GM12892 (cell line): ENCODE measurements at regions not wholly inside any gene's neighbourhood (a gene's known extent, or its start where the extent isn't known, plus 50 kb on each side); places are given as distances from the start of the nearest gene placed in this dataset.

Source experiments
- DNase-seq: peaks from one replicate; pipeline ENCODE4 v3.0.0; 2011; ENCODE audit not compliant: insufficient read length
- FAIRE-seq: peaks from 2 replicates; lab custom pipeline; 2011; peaks lifted over from hg19 to GRCh38; lab: Jason Lieb, UNC
- POLR2A ChIP-seq: IDR thresholded peaks from 2 replicates; pipeline ENCODE4 v1.6.1; 2011; ENCODE audit warnings: low read depth, low read length, control low read depth
- POLR2AphosphoS5 ChIP-seq: IDR thresholded peaks from 2 replicates; pipeline ENCODE4 v1.6.1; 2011; ENCODE audit warnings: low read depth, low read length, control low read depth
- TAF1 ChIP-seq: IDR thresholded peaks from 2 replicates; pipeline ENCODE4 v1.6.1; 2011; ENCODE audit warnings: low read depth, mild to moderate bottlenecking, control low read depth, low read length, borderline replicate concordance

DNA sequence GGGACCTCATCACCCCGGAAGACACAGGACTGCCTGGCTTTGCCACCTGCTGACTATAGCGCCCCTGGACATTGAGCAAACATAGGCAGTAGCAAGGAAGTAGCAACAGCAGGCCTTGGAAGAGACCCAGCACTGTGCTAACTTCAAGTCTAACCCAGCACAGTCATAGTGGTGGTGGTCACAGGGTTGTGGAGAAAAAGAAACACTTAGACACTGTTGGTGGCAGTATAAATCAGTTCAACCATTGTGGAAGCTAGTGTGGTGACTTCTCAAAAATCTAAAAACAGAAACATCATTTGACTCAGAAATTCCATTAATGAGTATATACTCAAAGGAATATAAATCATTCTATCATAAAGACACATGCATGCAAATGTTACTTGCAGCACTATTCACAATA, 874.0 kb upstream of the EPHA5 start:
- DNase-seq (no peak), FAIRE-seq (no peak)
- no peak for TF ChIP-seq TAF1

DNA sequence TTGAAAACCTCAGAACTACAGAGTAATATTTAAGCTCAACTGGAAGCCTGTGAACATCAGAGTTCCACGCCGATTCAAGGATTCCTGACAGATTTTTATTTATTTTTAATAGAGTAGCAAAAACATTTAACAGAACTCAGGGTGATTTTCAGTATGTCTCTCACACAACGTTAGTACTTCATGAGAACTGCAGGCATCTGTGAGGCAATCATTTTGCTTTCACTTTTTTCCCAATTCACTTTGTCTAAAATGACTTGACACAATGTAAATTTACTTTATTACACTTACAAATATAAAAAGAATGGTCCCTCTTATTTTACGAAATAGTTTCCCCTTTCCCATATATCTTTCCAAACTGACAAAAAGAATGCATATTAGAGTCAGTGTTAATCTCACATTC, 869.5 kb upstream of the EPHA5 start:
- TF ChIP-seq TAF1: no peak
- no peak for TF ChIP-seq POLR2AphosphoS5
- no peak for TF ChIP-seq POLR2A
- no peak for FAIRE-seq
- DNase-seq: no peak

DNA sequence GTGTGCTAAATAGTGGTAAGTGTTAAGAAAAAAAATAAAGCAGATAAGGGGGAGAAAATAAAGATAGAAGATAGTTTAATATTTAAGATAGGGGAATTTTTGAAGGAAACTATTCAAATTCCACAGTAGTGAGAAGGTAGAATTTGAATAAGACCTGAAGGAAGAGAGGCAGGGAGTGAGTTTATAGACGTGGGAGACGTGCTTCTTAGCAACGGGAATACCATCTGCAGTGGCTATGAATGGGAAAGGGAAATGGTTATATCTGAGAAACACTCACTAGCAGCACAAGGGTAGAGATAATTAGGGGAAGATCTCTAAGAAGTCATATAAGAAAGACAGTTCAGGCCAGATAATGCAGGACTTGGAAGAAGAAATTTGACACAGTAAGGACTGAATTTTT, 854.5 kb upstream of the EPHA5 start:
- FAIRE-seq (no peak), DNase-seq (no peak)
- TF ChIP-seq POLR2AphosphoS5 (no peak), POLR2A (no peak), TAF1 (no peak)

DNA sequence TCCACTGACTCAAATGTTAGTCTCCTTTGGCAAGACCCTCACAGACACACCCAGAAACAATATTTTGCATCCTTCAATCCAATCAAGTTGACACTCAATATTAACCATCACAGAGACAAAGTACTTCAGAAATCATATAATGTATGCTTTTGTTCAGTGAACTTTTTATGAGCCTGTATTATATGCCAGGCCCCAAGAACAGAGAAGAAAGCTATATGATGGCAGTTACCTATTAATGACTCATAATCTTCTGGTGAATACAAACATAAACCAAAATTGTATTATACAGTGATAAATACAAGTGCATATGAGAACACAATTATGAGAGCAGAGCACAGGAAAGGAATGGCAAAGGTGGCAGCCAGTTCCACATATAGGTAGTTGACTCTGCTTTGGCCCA, 852.0 kb upstream of the EPHA5 start:
- DNase-seq: no peak
- TF ChIP-seq POLR2A (no peak), POLR2AphosphoS5 (no peak), TAF1 (no peak)
- no peak for FAIRE-seq

DNA sequence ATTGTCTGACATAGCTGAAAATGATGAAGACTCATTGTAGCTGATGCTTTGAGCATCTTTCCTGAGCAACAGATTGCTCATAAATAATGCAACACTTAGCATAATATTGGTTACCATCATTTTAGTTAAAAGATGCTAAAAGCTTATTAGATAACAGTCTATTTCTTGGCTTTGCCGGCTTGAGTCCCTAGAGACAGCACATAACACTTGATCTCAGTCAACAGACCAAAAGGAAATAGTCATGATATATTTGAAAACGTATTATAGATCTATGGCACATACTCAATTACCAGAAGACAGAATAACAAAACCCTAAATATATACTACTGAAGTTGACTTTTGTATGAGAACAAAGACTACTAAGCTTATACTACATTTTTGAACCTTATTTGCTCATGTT, 846.7 kb upstream of the EPHA5 start:
- TF ChIP-seq TAF1: no peak
- TF ChIP-seq POLR2A: no peak
- TF ChIP-seq POLR2AphosphoS5: no peak
- FAIRE-seq: no peak

DNA sequence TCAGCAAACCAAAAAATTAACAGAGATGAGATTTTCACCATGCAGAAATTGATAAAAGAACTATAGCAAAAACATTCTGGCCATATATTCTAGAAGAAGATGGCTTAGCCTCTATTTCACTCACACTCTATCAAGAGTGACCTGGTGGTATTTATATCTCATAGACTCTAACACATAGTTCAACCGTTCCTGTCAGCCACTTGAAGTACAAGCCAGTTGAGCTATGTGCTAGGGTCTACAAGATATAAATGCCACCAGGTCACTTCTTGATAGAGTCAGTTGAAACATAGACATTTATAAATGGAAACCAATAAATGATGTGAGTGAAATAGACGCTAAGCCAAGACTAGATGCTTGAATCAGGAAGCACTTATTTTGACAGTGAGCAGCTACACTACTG, 836.7 kb upstream of the EPHA5 start:
- FAIRE-seq: no peak
- no peak for DNase-seq
- no peak for TF ChIP-seq TAF1
- TF ChIP-seq POLR2A: no peak
- no peak for TF ChIP-seq POLR2AphosphoS5

More for the DNA sequence above, 846.7 kb upstream of the EPHA5 start:
- no peak for DNase-seq

DNA sequence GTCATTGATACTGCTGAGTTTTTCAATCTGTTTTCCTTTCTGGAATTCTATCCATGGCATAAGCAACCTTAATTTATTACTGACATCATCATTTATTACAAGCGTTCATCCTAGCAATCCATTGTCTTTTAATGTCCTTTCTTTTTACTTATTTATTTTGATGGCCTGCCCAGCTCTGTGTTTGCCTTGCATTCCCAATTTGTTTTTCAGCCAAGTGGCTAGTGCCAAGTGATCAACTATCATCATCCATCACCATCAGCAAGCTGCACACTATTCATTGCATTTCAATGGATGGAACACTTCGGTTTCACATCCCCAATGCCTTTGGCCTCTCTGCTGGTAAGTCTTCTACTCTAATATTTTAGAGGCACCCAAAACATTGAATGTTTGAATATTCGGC, 831.7 kb upstream of the EPHA5 start:
- TF ChIP-seq TAF1 (no peak), POLR2AphosphoS5 (no peak), POLR2A (no peak)
- FAIRE-seq (no peak), DNase-seq (no peak)

DNA sequence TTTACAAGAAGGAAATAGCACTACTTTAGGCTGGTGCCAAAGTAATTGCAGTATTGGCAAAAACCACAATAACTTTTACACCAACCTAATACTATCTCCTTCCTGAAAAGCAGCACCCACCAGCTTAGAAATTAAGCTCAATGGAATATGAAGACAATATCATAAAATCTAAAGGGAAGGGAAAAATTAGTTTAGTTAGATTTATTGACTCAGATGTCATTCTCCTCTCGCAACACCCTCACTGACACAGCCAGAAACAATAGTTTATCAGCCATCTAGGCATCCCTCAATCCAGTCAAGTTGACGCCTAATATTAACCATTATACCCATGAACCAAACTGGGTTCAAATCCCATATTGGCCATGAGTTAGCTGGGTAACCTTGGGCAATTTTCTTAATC, 820.4 kb upstream of the EPHA5 start:
- no peak for TF ChIP-seq TAF1
- no peak for TF ChIP-seq POLR2AphosphoS5
- TF ChIP-seq POLR2A: no peak
- FAIRE-seq: no peak
- DNase-seq: no peak

DNA sequence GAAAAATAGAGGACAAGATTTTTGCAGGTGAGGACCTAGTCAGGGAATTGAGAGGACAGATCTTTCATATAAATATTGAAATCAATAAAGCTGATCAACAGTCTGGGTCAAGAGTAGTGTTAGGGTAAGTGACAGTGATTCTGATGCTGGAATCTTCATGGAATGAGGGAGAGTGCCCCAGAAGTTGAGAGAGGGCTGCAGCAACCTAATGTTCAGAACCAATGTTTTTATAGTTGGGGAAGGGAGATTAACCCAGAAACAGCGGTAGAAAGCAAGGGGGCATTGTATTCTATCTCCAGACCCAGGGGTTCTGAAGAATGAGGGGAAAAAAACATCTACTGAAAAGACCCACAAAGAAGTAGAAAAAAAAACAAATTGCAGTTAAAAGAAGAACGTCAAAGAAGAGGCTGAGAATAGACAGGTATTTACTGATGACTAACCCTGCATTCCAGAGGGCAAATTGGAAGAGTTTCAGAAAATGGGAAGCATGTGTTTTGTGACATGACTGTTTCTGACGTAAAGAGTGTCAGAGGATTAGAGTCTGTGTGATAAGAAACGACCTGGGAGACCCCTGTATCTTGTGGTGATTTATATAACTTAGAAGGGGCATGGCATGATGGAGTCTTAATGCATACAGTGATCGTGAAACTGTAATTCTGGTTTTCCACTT, 819.6 kb upstream of the EPHA5 start:
- no peak for DNase-seq
- TF ChIP-seq TAF1 (no peak), POLR2A (no peak), POLR2AphosphoS5 (no peak)
- no peak for FAIRE-seq

DNA sequence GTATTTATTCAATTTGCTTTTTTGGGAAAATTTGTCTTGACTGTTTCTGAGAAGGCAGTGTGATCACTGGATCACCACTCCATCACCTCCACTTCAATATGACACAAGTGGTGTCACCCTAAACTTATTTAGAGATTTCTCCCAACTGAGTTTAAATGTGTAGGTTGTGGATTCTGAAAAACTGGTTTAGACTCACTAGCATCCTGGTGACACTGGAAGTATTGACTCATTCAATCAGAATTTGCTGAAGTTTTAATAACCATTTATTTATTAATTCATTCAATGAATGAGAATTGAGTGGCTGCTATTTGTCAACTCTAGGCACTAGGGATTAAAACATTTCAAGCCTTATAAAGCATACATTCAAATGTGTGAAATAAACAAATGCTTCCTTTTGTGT, 819.1 kb upstream of the EPHA5 start:
- no peak for DNase-seq
- FAIRE-seq: no peak

DNA sequence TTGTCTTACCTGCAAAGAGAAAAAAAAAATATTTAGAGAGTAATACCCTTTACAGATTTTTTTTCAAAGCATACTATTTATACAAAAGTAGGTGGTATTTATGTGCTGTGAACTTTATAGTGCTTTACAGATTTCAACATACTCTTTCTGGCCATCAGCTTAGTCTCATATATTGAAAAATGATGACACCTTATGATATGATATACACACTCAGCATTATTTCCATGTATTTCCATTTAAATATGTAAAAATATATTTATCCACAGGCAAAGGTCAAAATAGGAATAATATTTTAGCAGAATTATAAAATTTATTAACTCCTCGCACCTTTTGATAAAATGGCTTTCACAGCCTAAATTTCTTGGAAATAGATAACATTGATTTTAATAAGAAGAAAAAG, 815.8 kb upstream of the EPHA5 start:
- FAIRE-seq: no peak
- TF ChIP-seq POLR2A: no peak
- no peak for TF ChIP-seq TAF1
- TF ChIP-seq POLR2AphosphoS5: no peak
- DNase-seq: no peak

More for the DNA sequence above, 819.1 kb upstream of the EPHA5 start:
- TF ChIP-seq TAF1: no peak
- TF ChIP-seq POLR2A: no peak
- TF ChIP-seq POLR2AphosphoS5: no peak

DNA sequence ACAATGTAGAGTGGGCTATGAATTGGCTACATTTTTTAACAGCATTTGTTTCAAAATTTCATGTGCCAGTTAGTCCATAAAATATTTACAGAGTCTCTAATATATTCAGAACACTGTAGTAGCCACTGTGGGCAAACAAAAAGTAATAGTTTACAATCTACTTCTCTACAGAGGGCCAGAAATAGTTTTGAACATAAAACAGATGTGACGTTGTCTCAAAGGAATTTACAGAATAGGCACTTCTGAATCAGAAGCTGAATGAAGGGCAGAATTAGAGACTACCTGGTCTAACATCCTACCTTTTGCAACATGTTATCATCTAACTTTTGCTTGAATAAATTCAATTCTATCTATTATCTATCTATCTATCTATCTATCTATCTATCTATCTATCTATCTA, 811.9 kb upstream of the EPHA5 start:
- FAIRE-seq (no peak), DNase-seq (no peak)

DNA sequence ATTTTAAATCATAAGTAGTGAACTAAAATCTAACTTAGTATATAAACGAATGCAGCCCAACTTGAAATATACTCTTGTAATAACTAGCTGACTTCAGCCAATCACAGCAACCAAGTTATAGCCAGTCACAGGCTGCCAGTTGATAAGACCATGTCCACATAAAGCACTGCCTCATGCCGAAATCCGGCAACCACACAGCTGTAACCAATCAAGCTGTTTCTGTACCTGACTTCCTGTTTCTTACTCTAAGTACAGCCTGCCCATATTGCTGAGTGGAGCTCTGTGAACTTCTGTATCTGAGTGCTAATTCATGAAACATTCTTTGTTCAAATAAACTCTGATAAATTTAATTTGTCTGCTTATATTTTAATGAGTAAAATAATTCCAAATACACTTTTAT, 805.3 kb upstream of the EPHA5 start:
- no peak for DNase-seq
- TF ChIP-seq TAF1 (no peak), POLR2AphosphoS5 (no peak), POLR2A (no peak)
- FAIRE-seq: no peak

More for the DNA sequence above, 811.9 kb upstream of the EPHA5 start:
- no peak for TF ChIP-seq POLR2AphosphoS5
- no peak for TF ChIP-seq TAF1
- no peak for TF ChIP-seq POLR2A
